HCT116 (cell line): ENCODE measurements at regions not wholly inside any gene's neighbourhood (a gene's known extent, or its start where the extent isn't known, plus 50 kb on each side); places are given as distances from the start of the nearest gene placed in this dataset.

Experiments
- ATAC-seq: fragments of 200-7000 bp; cut with Tn5 transposase; 2 replicates; pipeline ENCODE4 v1.9.1; 2020; ENCODE audit warnings: mild to moderate bottlenecking, moderate library complexity
- BruUV-seq: library from RNA; stranded (reverse); fragments of 400-500 nt; replicated peaks from 2 replicates; lab custom pipeline; 2021; lab: Mats Ljungman, UMichigan
- CTCF ChIA-PET: fragments of 300-600 bp; sonication (Branson Sonifier 250); formaldehyde crosslinking; loops from one replicate; lab custom pipeline; 2021; ENCODE audit warnings: antibody characterized with exemption; lab: Charles Lee
- POLR2A ChIA-PET: fragments of 300-600, 350-600 bp; sonication (Branson Sonifier 250); formaldehyde crosslinking; loops from one replicate; lab custom pipeline; 2021; ENCODE audit warnings: antibody characterized with exemption; lab: Charles Lee
- RAD21 ChIA-PET, 2 experiments: fragments of 300-600 bp; sonication (Branson Sonifier 250); formaldehyde crosslinking; loops; one replicate each; lab custom pipeline; 2023; ENCODE audit warnings: low total read pairs in 2 of 2; ENCODE audit not compliant: uncharacterized antibody in 2 of 2, unreplicated experiment in 2 of 2, low non-redundant PET in 1 of 2; lab: Charles Lee
- DNase-seq: peaks from one replicate; pipeline ENCODE4 v3.0.0-alpha.2; 2010; ENCODE audit warnings: low read depth, low spot score
- H2AFZ ChIP-seq: fragments of 200-600 bp; shearing (Covaris generic), sonication (generic); 2 replicates; pipeline ENCODE4 v1.6.1; 2017; ENCODE audit warnings: low read depth, mixed run types, mixed read lengths, antibody characterized with exemption, low read length; ENCODE audit not compliant: poor library complexity, severe bottlenecking
- H3K27ac ChIP-seq: 2 replicates; pipeline ENCODE4 v1.5.1; 2012; ENCODE audit warnings: low read depth, low read length
- H3K27me3 ChIP-seq: fragments of 200-600 bp; sonication (generic); 2 replicates; pipeline ENCODE4 v1.6.1; 2016; ENCODE audit warnings: mixed run types, low read length, mixed read lengths; ENCODE audit not compliant: insufficient read depth
- H3K36me3 ChIP-seq, 2 experiments: fragments of 200-500 bp in 1 of 2; fragments of 200-600 bp in 1 of 2; sonication (Bioruptor generic) in 1 of 2; sonication (generic) in 1 of 2; 2 replicates each; pipeline versions ENCODE4 v1.5.1 to v1.6.1; 2014 to 2016; ENCODE audit warnings: low read length in 2 of 2, inconsistent platforms in 1 of 2, mixed read lengths in 1 of 2, mixed run types in 1 of 2; ENCODE audit not compliant: insufficient read depth in 2 of 2, control insufficient read depth in 1 of 2
- H3K4me1 ChIP-seq, 2 experiments: fragments of 200-600 bp in 1 of 2; sonication (generic) in 1 of 2; 2 replicates each; pipeline versions ENCODE4 v1.5.1 to v1.6.1; 2012 to 2017; ENCODE audit warnings: low read length in 2 of 2, inconsistent platforms in 1 of 2, mild to moderate bottlenecking in 1 of 2, mixed read lengths in 1 of 2, mixed run types in 1 of 2, moderate library complexity in 1 of 2; ENCODE audit not compliant: insufficient read depth in 2 of 2, control insufficient read depth in 1 of 2
- H3K4me2 ChIP-seq: fragments of 200-600 bp; sonication (generic); 2 replicates; pipeline ENCODE4 v1.6.1; 2017; ENCODE audit warnings: mixed run types, low read length, mixed read lengths
- H3K4me3 ChIP-seq, 2 experiments: fragments of 200-600 bp in 1 of 2; sonication (generic) in 1 of 2; replicated peaks in 1 of 2; 2 replicates each; pipeline ENCODE4 v1.5.1; 2011 to 2016; ENCODE audit warnings: low read length in 2 of 2, control low read depth in 1 of 2, low read depth in 1 of 2, mild to moderate bottlenecking in 1 of 2, mixed read lengths in 1 of 2, mixed run types in 1 of 2
- H3K79me2 ChIP-seq: fragments of 200-600 bp; sonication (generic); 2 replicates; pipeline ENCODE4 v1.6.1; 2017; ENCODE audit warnings: mild to moderate bottlenecking, mixed run types, low read length, moderate library complexity, mixed read lengths; ENCODE audit not compliant: insufficient read depth
- H3K9ac ChIP-seq: fragments of 200-600 bp; sonication (generic); 2 replicates; pipeline ENCODE4 v1.6.1; 2016; ENCODE audit warnings: low read length, mixed read lengths
- H3K9me2 ChIP-seq: fragments of 200-600 bp; sonication (generic), shearing (Covaris generic); 2 replicates; pipeline ENCODE4 v1.6.1; 2017; ENCODE audit warnings: mixed run types, mild to moderate bottlenecking, moderate library complexity; ENCODE audit not compliant: insufficient read depth
- H3K9me3 ChIP-seq, 2 experiments: fragments of 200-500 bp in 1 of 2; fragments of 200-600 bp in 1 of 2; sonication (Bioruptor generic) in 1 of 2; sonication (generic) in 1 of 2; 2 replicates each; pipeline ENCODE4 v1.6.1; 2014 to 2017; ENCODE audit warnings: low read length in 2 of 2, mixed read lengths in 2 of 2, inconsistent platforms in 1 of 2, low read depth in 1 of 2, mild to moderate bottlenecking in 1 of 2, mixed run types in 1 of 2, moderate library complexity in 1 of 2; ENCODE audit not compliant: control insufficient read depth in 1 of 2, insufficient read depth in 1 of 2
- H4K20me1 ChIP-seq: fragments of 200-600 bp; sonication (generic), shearing (Covaris generic); 2 replicates; pipeline ENCODE4 v1.6.1; 2017; ENCODE audit warnings: mixed run types, mild to moderate bottlenecking, moderate library complexity; ENCODE audit not compliant: insufficient read depth
- CBX3 ChIP-seq: IDR thresholded peaks from 2 replicates; pipeline ENCODE4 v1.6.1; 2012; ENCODE audit warnings: low read depth
- CEBPB ChIP-seq: IDR thresholded peaks from 2 replicates; pipeline ENCODE4 v1.6.1; 2012; ENCODE audit warnings: low read depth
- EGR1 ChIP-seq: IDR thresholded peaks from 2 replicates; pipeline ENCODE4 v1.6.1; 2012; ENCODE audit warnings: low read depth
- ELF1 ChIP-seq: IDR thresholded peaks from 2 replicates; pipeline ENCODE4 v1.6.1; 2012; ENCODE audit warnings: low read depth, borderline replicate concordance
- EZH2 ChIP-seq: fragments of 200-600 bp; sonication (generic); IDR thresholded peaks from 2 replicates; pipeline ENCODE4 v1.6.1; 2017; ENCODE audit warnings: antibody characterized with exemption, mixed run types
- EZH2phosphoT487 ChIP-seq: fragments of 200-600 bp; IDR thresholded peaks from 2 replicates; pipeline ENCODE4 v1.6.1; 2018; ENCODE audit warnings: antibody characterized with exemption, borderline replicate concordance
- FOSL1 ChIP-seq: IDR thresholded peaks from 2 replicates; pipeline ENCODE4 v1.6.1; 2012; ENCODE audit warnings: low read depth
- JUND ChIP-seq: IDR thresholded peaks from 2 replicates; pipeline ENCODE4 v1.6.1; 2012
- POLR2A ChIP-seq: IDR thresholded peaks from 2 replicates; pipeline ENCODE4 v1.7.0; 2011; ENCODE audit warnings: borderline replicate concordance; ENCODE audit not compliant: insufficient read depth, insufficient read length; ENCODE audit errors: extremely low read depth
- POLR2AphosphoS5 ChIP-seq: IDR thresholded peaks from 2 replicates; pipeline ENCODE4 v1.6.1; 2011; ENCODE audit warnings: mild to moderate bottlenecking, low read depth, low read length, moderate library complexity
- RAD21 ChIP-seq: IDR thresholded peaks from 2 replicates; pipeline ENCODE4 v1.6.1; 2012; ENCODE audit warnings: low read depth, mild to moderate bottlenecking
- SIN3A ChIP-seq: IDR thresholded peaks from 2 replicates; pipeline ENCODE4 v1.6.1; 2012; ENCODE audit warnings: low read depth
- SP1 ChIP-seq: IDR thresholded peaks from 2 replicates; pipeline ENCODE4 v1.6.1; 2012; ENCODE audit warnings: low read depth
- SRF ChIP-seq: IDR thresholded peaks from 2 replicates; pipeline ENCODE4 v1.6.1; 2012; ENCODE audit warnings: low read depth
- TCF7L2 ChIP-seq: IDR thresholded peaks from 2 replicates; pipeline ENCODE4 v1.7.0; 2011; ENCODE audit warnings: borderline replicate concordance, inconsistent platforms; ENCODE audit not compliant: insufficient read depth, insufficient read length; ENCODE audit errors: extremely low read depth
- YY1 ChIP-seq: IDR thresholded peaks from 2 replicates; pipeline ENCODE4 v1.6.1; 2011; ENCODE audit warnings: low read length, low read depth, moderate library complexity, mild to moderate bottlenecking; ENCODE audit not compliant: insufficient replicate concordance; ENCODE audit errors: extremely low read depth
- ZFX ChIP-seq: fragments of 450-650 bp; IDR thresholded peaks from 2 replicates; pipeline ENCODE4 v1.6.1; 2017
- ZNF274 ChIP-seq: fragments of 200-500 bp; sonication (Bioruptor generic); IDR thresholded peaks from 2 replicates; pipeline ENCODE4 v1.6.1; 2014; ENCODE audit warnings: mild to moderate bottlenecking, low read depth, low read length, inconsistent platforms
- intact Hi-C: fragments of 100-400 bp; cut with micrococcal nuclease; formaldehyde crosslinking; loops from 2 replicates; pipeline ENCODE4 v1.10.0; 2022
- TF ChIP-seq, protein P1 (sequence below): IDR thresholded peaks from 2 replicates; pipeline ENCODE4 v1.6.1; 2012
- TF ChIP-seq, protein P2 (sequence below): IDR thresholded peaks from 2 replicates; pipeline ENCODE4 v1.6.1; 2012; ENCODE audit warnings: low read depth
- TF ChIP-seq, protein P3 (sequence below): IDR thresholded peaks from 2 replicates; pipeline ENCODE4 v1.6.1; 2011; ENCODE audit warnings: mild to moderate bottlenecking, low read length, moderate library complexity; ENCODE audit not compliant: insufficient replicate concordance; ENCODE audit errors: extremely low read depth
- TF ChIP-seq, protein P4 (sequence below), 3 experiments: fragments of 200-600 bp in 1 of 3; sonication (generic) in 1 of 3; IDR thresholded peaks in 2 of 3; conservative IDR thresholded peaks in 1 of 3; 2 replicates each; pipeline ENCODE4 v1.5.1; 2012 to 2017; ENCODE audit warnings: low read depth in 2 of 3, low read length in 2 of 3, antibody characterized with exemption in 1 of 3, borderline replicate concordance in 1 of 3, control low read depth in 1 of 3, mild to moderate bottlenecking in 1 of 3, mixed read lengths in 1 of 3, mixed run types in 1 of 3, moderate library complexity in 1 of 3; ENCODE audit not compliant: insufficient read depth in 1 of 3

DNA sequence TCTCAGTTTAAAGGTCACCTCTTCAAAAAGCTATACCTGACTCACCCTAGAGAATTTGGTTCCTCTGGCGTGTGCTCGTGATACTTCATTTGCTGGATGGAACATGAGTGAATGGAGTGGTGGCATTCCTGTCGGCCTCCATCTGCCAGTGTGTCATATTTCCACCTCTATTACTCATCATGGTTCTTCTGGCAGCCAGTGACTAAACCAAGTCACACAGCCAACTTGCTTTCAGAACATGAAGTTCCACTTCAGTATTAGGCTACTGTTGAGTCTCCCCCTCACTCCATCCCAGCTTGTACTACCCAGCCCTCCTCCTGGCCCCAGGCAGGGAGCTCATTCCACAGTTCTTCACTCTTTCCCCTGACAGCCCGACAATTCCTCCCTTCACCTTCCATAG lies 169.8 kb downstream of the MREG start:
- Histone ChIP-seq H4K20me1 (no peaks in the 10 kb centered on the region), H3K4me2 (peak overlapping the region; percentile 54), H3K79me2 (no peaks in the 10 kb centered on the region), H3K27me3 (no peaks in the 10 kb centered on the region), H3K9me3 (no peaks in the 10 kb centered on the region), H3K4me3 (no peak overlapping the region), H2AFZ (peak overlapping the region; percentile 73), H3K36me3 (no peaks in the 10 kb centered on the region), H3K9me2 (no peaks in the 10 kb centered on the region), H3K4me1 (peaks cover 0 to 12% of the 10 kb centered on the region in 2 experiments; a peak in 1 of 4 replicates), H3K9ac (no peak overlapping the region), H3K27ac (no peak overlapping the region)
- CTCF ChIA-PET, result no interaction called here
- POLR2A ChIA-PET, result no interaction called here
- RAD21 ChIA-PET, result no interaction called here
- no TSS peak for BruUV-seq
- intact Hi-C loops, result no loop called here
- DNase-seq (peak; percentile 31), ATAC-seq (peak; percentile 69; the same call in 1 of the 2 replicates)
- TF ChIP-seq, protein P1, sequence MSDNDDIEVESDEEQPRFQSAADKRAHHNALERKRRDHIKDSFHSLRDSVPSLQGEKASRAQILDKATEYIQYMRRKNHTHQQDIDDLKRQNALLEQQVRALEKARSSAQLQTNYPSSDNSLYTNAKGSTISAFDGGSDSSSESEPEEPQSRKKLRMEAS, result peak; percentile 49; the same call in 1 of the 2 replicates
- TF ChIP-seq JUND, result peak; percentile 64
- TF ChIP-seq ZFX, result no peak
- no peak for TF ChIP-seq ELF1
- TF ChIP-seq CBX3, result peak; percentile 38; the same call in 1 of the 2 replicates
- no peak for TF ChIP-seq SRF
- TF ChIP-seq RAD21, result no peak
- TF ChIP-seq, protein P2, sequence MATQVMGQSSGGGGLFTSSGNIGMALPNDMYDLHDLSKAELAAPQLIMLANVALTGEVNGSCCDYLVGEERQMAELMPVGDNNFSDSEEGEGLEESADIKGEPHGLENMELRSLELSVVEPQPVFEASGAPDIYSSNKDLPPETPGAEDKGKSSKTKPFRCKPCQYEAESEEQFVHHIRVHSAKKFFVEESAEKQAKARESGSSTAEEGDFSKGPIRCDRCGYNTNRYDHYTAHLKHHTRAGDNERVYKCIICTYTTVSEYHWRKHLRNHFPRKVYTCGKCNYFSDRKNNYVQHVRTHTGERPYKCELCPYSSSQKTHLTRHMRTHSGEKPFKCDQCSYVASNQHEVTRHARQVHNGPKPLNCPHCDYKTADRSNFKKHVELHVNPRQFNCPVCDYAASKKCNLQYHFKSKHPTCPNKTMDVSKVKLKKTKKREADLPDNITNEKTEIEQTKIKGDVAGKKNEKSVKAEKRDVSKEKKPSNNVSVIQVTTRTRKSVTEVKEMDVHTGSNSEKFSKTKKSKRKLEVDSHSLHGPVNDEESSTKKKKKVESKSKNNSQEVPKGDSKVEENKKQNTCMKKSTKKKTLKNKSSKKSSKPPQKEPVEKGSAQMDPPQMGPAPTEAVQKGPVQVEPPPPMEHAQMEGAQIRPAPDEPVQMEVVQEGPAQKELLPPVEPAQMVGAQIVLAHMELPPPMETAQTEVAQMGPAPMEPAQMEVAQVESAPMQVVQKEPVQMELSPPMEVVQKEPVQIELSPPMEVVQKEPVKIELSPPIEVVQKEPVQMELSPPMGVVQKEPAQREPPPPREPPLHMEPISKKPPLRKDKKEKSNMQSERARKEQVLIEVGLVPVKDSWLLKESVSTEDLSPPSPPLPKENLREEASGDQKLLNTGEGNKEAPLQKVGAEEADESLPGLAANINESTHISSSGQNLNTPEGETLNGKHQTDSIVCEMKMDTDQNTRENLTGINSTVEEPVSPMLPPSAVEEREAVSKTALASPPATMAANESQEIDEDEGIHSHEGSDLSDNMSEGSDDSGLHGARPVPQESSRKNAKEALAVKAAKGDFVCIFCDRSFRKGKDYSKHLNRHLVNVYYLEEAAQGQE, result no peak
- no peak for TF ChIP-seq CEBPB
- TF ChIP-seq TCF7L2, result no peak
- TF ChIP-seq EGR1, result no peak
- TF ChIP-seq, protein P3, sequence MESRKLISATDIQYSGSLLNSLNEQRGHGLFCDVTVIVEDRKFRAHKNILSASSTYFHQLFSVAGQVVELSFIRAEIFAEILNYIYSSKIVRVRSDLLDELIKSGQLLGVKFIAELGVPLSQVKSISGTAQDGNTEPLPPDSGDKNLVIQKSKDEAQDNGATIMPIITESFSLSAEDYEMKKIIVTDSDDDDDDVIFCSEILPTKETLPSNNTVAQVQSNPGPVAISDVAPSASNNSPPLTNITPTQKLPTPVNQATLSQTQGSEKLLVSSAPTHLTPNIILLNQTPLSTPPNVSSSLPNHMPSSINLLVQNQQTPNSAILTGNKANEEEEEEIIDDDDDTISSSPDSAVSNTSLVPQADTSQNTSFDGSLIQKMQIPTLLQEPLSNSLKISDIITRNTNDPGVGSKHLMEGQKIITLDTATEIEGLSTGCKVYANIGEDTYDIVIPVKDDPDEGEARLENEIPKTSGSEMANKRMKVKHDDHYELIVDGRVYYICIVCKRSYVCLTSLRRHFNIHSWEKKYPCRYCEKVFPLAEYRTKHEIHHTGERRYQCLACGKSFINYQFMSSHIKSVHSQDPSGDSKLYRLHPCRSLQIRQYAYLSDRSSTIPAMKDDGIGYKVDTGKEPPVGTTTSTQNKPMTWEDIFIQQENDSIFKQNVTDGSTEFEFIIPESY, result no peak
- TF ChIP-seq, protein P4, sequence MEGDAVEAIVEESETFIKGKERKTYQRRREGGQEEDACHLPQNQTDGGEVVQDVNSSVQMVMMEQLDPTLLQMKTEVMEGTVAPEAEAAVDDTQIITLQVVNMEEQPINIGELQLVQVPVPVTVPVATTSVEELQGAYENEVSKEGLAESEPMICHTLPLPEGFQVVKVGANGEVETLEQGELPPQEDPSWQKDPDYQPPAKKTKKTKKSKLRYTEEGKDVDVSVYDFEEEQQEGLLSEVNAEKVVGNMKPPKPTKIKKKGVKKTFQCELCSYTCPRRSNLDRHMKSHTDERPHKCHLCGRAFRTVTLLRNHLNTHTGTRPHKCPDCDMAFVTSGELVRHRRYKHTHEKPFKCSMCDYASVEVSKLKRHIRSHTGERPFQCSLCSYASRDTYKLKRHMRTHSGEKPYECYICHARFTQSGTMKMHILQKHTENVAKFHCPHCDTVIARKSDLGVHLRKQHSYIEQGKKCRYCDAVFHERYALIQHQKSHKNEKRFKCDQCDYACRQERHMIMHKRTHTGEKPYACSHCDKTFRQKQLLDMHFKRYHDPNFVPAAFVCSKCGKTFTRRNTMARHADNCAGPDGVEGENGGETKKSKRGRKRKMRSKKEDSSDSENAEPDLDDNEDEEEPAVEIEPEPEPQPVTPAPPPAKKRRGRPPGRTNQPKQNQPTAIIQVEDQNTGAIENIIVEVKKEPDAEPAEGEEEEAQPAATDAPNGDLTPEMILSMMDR (IDR thresholded peaks at IDR 0.05 in 2 of 3, conservative IDR thresholded peaks at IDR 0.05 in 1 of 3; ENCODE audit: borderline replicate concordance in 1 of 3, insufficient read depth in 1 of 3, low read depth in 2 of 3, low read length in 2 of 3), result no peak
- no peak for TF ChIP-seq ZNF274
- no peak for TF ChIP-seq POLR2AphosphoS5
- peak; percentile 45; the same call in 1 of the 2 replicates for TF ChIP-seq SP1
- TF ChIP-seq SIN3A, result no peak
- no peak for TF ChIP-seq YY1
- TF ChIP-seq POLR2A, result no peak
- TF ChIP-seq EZH2, result no peak
- peak; percentile 65 for TF ChIP-seq FOSL1
- TF ChIP-seq EZH2phosphoT487, result no peak
